D721Med (cell line): ENCODE measurements at regions not wholly inside any gene's neighbourhood (a gene's known extent, or its start where the extent isn't known, plus 50 kb on each side); places are given as distances from the start of the nearest gene placed in this dataset.

Experiments used
- DNase-seq: peaks from one replicate; pipeline ENCODE4 v3.0.0; 2011; ENCODE audit warnings: low spot score; ENCODE audit not compliant: insufficient read length
- FAIRE-seq: peaks from 2 replicates; lab custom pipeline; 2011; peaks lifted over from hg19 to GRCh38; lab: Jason Lieb, UNC
- CTCF ChIP-seq: IDR thresholded peaks from 2 replicates; pipeline ENCODE4 v1.5.1; 2012; ENCODE audit warnings: mild to moderate bottlenecking, control low read depth; ENCODE audit not compliant: insufficient read depth; ENCODE audit errors: missing control alignments

- DNase-seq (no peak), FAIRE-seq (no peak)
- no peak for TF ChIP-seq CTCF
Measured at GRCh38 chr1:60963167-60963940, 119.0 kb upstream of the NFIA start.

- no peak for TF ChIP-seq CTCF
- no peak for FAIRE-seq
- DNase-seq, result no peak
Measured at GRCh38 chr1:60960891-60961461, 121.4 kb upstream of the NFIA start.

GRCh38 chr1:60959701-60960100 lies 122.7 kb upstream of the NFIA start:
- TF ChIP-seq CTCF, result no peak
- FAIRE-seq (no peak), DNase-seq (no peak)

- no peak for DNase-seq
- no peak for FAIRE-seq
- TF ChIP-seq CTCF, result no peak
Measured at GRCh38 chr1:60958001-60958400, 124.4 kb upstream of the NFIA start.

DNA sequence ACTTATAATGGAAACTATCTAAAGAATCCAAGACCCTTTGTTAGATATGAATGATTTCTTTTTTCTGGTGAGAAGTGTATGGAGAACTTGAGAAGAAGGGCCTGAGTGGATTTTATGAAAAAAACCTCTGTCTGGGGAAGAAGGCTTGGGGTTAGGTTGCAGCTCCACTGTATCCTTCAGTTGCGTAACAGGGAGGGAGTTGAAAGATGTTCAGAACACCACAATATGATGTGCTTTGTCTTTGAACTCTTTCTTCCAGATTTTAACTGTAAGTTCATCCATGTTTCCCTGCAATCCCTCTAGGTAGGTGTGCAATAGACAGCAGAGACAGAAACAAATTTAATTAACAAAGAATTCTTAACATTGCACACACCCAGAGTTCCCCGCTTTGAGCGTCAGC lies 125.8 kb upstream of the NFIA start:
- no peak for TF ChIP-seq CTCF
- DNase-seq (no peak), FAIRE-seq (no peak)

DNA sequence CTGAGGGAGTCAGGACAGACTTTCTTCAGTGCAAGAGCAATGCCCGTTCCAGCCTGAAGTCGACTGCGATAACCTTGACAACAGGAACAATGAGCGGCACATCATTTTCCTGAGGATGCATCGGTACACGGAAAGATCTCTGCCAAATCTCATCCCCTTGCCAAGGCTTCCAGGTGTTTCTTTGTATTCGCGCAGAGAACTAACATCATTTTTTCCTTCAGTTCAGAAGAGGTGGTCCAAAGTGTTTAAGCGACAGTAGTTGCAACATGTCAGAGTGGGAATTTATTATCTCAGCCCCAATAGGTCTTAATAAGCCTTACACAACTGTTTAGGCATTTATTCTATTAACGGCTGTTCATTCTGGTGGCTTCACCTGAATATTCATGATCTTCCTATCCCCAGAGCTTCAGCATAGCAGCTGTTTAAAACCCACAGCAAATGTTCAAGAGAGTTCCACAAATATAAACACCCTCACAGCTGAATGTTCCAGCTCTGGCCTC lies 129.7 kb upstream of the NFIA start:
- no peak for FAIRE-seq
- no peak for TF ChIP-seq CTCF
- DNase-seq, result no peak

DNA sequence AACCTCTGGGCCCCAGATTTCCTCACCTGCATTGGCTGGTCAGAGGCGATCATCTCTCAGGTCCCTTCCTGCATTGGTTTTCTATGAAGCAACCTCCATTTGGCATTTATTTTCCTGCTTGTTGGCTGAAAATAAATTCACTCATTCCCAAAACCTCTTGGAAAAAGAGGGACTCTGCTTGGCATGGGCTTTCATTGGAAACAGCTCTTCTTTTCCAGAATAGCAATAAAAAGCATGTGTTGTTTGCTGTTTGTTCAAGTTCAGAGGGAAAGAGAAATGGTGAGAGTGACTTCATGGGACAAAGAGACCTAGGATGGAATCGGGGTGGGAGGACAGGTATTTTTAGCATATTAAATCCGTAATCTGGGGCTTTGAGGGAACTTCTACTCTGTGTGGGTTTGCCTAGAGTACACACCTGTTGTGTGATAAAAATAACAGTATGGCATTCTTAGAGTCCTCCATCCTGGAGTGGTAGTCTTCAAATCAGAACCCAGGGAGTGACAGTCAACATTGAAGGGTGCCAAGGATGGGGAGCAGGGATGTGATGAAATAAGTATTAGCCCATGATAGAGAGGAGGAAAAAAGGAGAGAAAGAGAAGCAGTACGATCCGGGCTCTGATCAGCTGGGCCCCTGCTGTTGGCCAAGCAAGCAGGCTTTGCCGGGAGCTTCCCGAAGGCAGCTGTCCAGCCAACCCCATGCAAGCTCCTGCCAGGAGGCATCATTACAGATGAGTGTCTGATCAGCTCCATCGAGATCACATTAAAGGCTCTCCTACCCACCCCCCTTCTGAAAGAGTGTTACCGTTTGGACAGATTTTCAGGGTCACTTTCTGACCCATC lies 131.9 kb upstream of the NFIA start:
- FAIRE-seq (no peak), DNase-seq (no peak)
- no peak for TF ChIP-seq CTCF
